ENCODE measurements at regions not wholly inside any gene's neighbourhood (a gene's known extent, or its start where the extent isn't known, plus 50 kb on each side); places are given as distances from the start of the nearest gene placed in this dataset.

- TF ChIP-seq ZNF138 (tag by site-specific recombination; IDR thresholded peaks at IDR 0.05; ENCODE audit: borderline replicate concordance) = no peak
- no peak for TF ChIP-seq PRDM1 (tag by site-specific recombination; IDR thresholded peaks at IDR 0.05)
- TF ChIP-seq CTCF (tag by site-specific recombination; IDR thresholded peaks at IDR 0.05) = no peak
- no peak for TF ChIP-seq ZBTB11 (tag by site-specific recombination; conservative IDR thresholded peaks at IDR 0.05; ENCODE audit: low read depth)
- TF ChIP-seq YY1 (tag by site-specific recombination; IDR thresholded peaks at IDR 0.05) = no peak
- no peak for TF ChIP-seq ZNF501 (tag by site-specific recombination; IDR thresholded peaks at IDR 0.05)
- TF ChIP-seq ZNF311 (tag by site-specific recombination; IDR thresholded peaks at IDR 0.05; ENCODE audit: borderline replicate concordance) = no peak
Measured at GRCh38 chr4:14334166-14334565, 668.1 kb upstream of the CPEB2 start.

All from HEK293 (cell line).